ENCODE measurements at regions not wholly inside any gene's neighbourhood (a gene's known extent, or its start where the extent isn't known, plus 50 kb on each side); places are given as distances from the start of the nearest gene placed in this dataset.

- TF ChIP-seq, protein P1, sequence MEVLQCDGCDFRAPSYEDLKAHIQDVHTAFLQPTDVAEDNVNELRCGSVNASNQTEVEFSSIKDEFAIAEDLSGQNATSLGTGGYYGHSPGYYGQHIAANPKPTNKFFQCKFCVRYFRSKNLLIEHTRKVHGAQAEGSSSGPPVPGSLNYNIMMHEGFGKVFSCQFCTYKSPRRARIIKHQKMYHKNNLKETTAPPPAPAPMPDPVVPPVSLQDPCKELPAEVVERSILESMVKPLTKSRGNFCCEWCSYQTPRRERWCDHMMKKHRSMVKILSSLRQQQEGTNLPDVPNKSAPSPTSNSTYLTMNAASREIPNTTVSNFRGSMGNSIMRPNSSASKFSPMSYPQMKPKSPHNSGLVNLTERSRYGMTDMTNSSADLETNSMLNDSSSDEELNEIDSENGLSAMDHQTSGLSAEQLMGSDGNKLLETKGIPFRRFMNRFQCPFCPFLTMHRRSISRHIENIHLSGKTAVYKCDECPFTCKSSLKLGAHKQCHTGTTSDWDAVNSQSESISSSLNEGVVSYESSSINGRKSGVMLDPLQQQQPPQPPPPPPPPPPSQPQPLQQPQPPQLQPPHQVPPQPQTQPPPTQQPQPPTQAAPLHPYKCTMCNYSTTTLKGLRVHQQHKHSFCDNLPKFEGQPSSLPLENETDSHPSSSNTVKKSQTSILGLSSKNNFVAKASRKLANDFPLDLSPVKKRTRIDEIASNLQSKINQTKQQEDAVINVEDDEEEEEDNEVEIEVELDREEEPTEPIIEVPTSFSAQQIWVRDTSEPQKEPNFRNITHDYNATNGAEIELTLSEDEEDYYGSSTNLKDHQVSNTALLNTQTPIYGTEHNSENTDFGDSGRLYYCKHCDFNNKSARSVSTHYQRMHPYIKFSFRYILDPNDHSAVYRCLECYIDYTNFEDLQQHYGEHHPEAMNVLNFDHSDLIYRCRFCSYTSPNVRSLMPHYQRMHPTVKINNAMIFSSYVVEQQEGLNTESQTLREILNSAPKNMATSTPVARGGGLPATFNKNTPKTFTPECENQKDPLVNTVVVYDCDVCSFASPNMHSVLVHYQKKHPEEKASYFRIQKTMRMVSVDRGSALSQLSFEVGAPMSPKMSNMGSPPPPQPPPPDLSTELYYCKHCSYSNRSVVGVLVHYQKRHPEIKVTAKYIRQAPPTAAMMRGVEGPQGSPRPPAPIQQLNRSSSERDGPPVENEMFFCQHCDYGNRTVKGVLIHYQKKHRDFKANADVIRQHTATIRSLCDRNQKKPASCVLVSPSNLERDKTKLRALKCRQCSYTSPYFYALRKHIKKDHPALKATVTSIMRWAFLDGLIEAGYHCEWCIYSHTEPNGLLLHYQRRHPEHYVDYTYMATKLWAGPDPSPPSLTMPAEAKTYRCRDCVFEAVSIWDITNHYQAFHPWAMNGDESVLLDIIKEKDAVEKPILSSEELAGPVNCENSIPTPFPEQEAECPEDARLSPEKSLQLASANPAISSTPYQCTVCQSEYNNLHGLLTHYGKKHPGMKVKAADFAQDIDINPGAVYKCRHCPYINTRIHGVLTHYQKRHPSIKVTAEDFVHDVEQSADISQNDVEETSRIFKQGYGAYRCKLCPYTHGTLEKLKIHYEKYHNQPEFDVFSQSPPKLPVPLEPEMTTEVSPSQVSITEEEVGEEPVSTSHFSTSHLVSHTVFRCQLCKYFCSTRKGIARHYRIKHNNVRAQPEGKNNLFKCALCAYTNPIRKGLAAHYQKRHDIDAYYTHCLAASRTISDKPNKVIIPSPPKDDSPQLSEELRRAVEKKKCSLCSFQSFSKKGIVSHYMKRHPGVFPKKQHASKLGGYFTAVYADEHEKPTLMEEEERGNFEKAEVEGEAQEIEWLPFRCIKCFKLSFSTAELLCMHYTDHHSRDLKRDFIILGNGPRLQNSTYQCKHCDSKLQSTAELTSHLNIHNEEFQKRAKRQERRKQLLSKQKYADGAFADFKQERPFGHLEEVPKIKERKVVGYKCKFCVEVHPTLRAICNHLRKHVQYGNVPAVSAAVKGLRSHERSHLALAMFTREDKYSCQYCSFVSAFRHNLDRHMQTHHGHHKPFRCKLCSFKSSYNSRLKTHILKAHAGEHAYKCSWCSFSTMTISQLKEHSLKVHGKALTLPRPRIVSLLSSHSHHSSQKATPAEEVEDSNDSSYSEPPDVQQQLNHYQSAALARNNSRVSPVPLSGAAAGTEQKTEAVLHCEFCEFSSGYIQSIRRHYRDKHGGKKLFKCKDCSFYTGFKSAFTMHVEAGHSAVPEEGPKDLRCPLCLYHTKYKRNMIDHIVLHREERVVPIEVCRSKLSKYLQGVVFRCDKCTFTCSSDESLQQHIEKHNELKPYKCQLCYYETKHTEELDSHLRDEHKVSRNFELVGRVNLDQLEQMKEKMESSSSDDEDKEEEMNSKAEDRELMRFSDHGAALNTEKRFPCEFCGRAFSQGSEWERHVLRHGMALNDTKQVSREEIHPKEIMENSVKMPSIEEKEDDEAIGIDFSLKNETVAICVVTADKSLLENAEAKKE (CRISPR knock-in tag; IDR thresholded peaks at IDR 0.05): no peak
- TF ChIP-seq STAT1 (IDR thresholded peaks at IDR 0.05; ENCODE audit: unreplicated experiment): no peak
- no peak for TF ChIP-seq CREB1 (CRISPR knock-in tag; IDR thresholded peaks at IDR 0.05; ENCODE audit: low read depth)
- TF ChIP-seq ZNF114 (CRISPR knock-in tag; IDR thresholded peaks at IDR 0.05): no peak
- TF ChIP-seq EZH2phosphoT487 (IDR thresholded peaks at IDR 0.05; ENCODE audit: unreplicated experiment): no peak
Measured at GRCh38 chr9:2299843-2300205, 284.7 kb downstream of the SMARCA2 start (continued).

DNA sequence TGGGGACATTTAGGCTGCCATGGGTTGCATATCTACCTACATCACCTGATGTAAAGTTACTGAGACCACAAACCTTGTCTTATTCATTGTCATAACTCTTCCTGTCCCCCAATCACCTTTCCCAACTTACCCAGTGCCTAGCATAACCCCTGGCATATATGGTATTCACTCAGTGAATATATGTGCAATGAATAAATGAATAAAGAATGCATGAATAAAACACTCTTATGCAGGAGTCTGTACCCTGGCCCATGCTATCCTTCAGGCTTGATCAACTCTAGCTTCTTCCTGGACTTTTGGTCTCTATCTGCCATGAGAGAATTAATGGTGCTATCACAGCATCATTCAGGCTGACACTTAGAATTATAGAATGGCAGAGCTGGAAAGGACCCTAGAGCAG is 285.2 kb downstream of the SMARCA2 start:
- Mint-ChIP-seq H3K27ac (no peak overlapping the region), H3K4me3 (no peak overlapping the region), H3K36me3 (ENCODE audit: low read depth) (peaks cover 13% of the 10 kb centered on the region), H3K9me3 (peaks cover 15% of the 10 kb centered on the region), H3K27me3 (ENCODE audit: insufficient read depth, low read depth, poor library complexity) (peaks cover 7% of the 10 kb centered on the region), H3K4me1 (no peaks in the 10 kb centered on the region)
- no peaks in the 10 kb centered on the region for H3K79me2 ChIP-seq (replicated peaks; ENCODE audit: insufficient read depth)
- no peak overlapping the region for H3K4me2 ChIP-seq
- no peaks in the 10 kb centered on the region for H3K4me1 ChIP-seq (ENCODE audit: insufficient read depth)
- peaks cover 44% of the 10 kb centered on the region for H3K9me2 ChIP-seq (ENCODE audit: insufficient read depth)
- no peak overlapping the region for H2AFZ ChIP-seq
- no peak overlapping the region for H3K27ac ChIP-seq (ENCODE audit: low read depth)
- no peaks in the 10 kb centered on the region for H3F3A ChIP-seq (replicated peaks; ENCODE audit: low read depth)
- no peaks in the 10 kb centered on the region for H3K27me3 ChIP-seq (ENCODE audit: insufficient read depth)
- H4K20me1 ChIP-seq (replicated peaks; ENCODE audit: insufficient read depth): no peaks in the 10 kb centered on the region
- H3K36me3 ChIP-seq (ENCODE audit: insufficient read depth): no peaks in the 10 kb centered on the region
- no peak overlapping the region for H3K4me3 ChIP-seq
- DNase-seq (ENCODE audit: low spot score): no peak
- no peak for ATAC-seq
- TF ChIP-seq ZNF331 (CRISPR knock-in tag; IDR thresholded peaks at IDR 0.05; ENCODE audit: low read depth): no peak
- TF ChIP-seq, protein P2, sequence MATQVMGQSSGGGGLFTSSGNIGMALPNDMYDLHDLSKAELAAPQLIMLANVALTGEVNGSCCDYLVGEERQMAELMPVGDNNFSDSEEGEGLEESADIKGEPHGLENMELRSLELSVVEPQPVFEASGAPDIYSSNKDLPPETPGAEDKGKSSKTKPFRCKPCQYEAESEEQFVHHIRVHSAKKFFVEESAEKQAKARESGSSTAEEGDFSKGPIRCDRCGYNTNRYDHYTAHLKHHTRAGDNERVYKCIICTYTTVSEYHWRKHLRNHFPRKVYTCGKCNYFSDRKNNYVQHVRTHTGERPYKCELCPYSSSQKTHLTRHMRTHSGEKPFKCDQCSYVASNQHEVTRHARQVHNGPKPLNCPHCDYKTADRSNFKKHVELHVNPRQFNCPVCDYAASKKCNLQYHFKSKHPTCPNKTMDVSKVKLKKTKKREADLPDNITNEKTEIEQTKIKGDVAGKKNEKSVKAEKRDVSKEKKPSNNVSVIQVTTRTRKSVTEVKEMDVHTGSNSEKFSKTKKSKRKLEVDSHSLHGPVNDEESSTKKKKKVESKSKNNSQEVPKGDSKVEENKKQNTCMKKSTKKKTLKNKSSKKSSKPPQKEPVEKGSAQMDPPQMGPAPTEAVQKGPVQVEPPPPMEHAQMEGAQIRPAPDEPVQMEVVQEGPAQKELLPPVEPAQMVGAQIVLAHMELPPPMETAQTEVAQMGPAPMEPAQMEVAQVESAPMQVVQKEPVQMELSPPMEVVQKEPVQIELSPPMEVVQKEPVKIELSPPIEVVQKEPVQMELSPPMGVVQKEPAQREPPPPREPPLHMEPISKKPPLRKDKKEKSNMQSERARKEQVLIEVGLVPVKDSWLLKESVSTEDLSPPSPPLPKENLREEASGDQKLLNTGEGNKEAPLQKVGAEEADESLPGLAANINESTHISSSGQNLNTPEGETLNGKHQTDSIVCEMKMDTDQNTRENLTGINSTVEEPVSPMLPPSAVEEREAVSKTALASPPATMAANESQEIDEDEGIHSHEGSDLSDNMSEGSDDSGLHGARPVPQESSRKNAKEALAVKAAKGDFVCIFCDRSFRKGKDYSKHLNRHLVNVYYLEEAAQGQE (IDR thresholded peaks at IDR 0.05; ENCODE audit: unreplicated experiment): no peak
- no peak for TF ChIP-seq JUNB (IDR thresholded peaks at IDR 0.05; ENCODE audit: unreplicated experiment)
- no peak for TF ChIP-seq STAT1 (IDR thresholded peaks at IDR 0.05; ENCODE audit: unreplicated experiment)
- TF ChIP-seq CREB1 (CRISPR knock-in tag; IDR thresholded peaks at IDR 0.05; ENCODE audit: low read depth): no peak
- no peak for TF ChIP-seq EZH2 (IDR thresholded peaks at IDR 0.05; ENCODE audit: low read depth, unreplicated experiment)
- TF ChIP-seq ETS1 (IDR thresholded peaks at IDR 0.05): no peak
- TF ChIP-seq ZNF114 (CRISPR knock-in tag; IDR thresholded peaks at IDR 0.05): no peak
- TF ChIP-seq CTCF (conservative IDR thresholded peaks at IDR 0.05; ENCODE audit: low read depth in 2 of 2): no peak
